ENCODE measurements at regions not wholly inside any gene's neighbourhood (a gene's known extent, or its start where the extent isn't known, plus 50 kb on each side); places are given as distances from the start of the nearest gene placed in this dataset.

DNA sequence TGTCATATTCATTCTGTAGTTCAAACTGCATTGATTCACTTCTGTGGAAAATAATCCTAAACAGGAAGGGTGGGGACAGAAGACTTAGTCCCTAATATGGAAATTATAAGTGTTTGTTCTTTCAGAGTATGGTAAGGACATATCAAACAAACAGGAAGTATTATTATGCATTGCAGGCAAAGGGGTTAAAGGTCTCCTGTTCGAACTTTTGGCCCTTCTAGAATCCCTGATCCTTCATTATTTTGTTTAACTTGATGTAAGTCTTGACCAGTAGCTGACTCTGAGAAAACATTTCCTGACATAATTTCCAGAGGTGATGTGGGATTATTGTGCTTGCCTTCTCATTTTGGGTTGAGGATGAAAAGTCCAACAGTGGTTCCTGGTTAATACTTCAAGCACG, 215.4 kb upstream of the ADGRL2 start:
- TF ChIP-seq, protein P1, sequence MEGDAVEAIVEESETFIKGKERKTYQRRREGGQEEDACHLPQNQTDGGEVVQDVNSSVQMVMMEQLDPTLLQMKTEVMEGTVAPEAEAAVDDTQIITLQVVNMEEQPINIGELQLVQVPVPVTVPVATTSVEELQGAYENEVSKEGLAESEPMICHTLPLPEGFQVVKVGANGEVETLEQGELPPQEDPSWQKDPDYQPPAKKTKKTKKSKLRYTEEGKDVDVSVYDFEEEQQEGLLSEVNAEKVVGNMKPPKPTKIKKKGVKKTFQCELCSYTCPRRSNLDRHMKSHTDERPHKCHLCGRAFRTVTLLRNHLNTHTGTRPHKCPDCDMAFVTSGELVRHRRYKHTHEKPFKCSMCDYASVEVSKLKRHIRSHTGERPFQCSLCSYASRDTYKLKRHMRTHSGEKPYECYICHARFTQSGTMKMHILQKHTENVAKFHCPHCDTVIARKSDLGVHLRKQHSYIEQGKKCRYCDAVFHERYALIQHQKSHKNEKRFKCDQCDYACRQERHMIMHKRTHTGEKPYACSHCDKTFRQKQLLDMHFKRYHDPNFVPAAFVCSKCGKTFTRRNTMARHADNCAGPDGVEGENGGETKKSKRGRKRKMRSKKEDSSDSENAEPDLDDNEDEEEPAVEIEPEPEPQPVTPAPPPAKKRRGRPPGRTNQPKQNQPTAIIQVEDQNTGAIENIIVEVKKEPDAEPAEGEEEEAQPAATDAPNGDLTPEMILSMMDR (IDR thresholded peaks at IDR 0.05) = no peak
- TF ChIP-seq POLR2A (IDR thresholded peaks at IDR 0.05) = no peak

All from right lobe of liver (tissue), 4 donors.